Thyroid gland (tissue), 4 donors: ENCODE measurements at regions not wholly inside any gene's neighbourhood (a gene's known extent, or its start where the extent isn't known, plus 50 kb on each side); places are given as distances from the start of the nearest gene placed in this dataset.

Source experiments
- DNase-seq, 2 donors: peaks; one replicate each; pipeline ENCODE4 v3.0.0-alpha.2; 2019
- H3K27ac ChIP-seq, 3 donors: fragments of 200-600 bp; sonication (generic); 1 replicate in 2 of 3; 2 replicates in 1 of 3; pipeline ENCODE4 v1.5.1; 2016 to 2019; ENCODE audit warnings: mild to moderate bottlenecking in 1 of 3, moderate library complexity in 1 of 3
- H3K27me3 ChIP-seq: fragments of 200-600 bp; sonication (generic); one replicate; pipeline ENCODE4 v1.5.1; 2019
- H3K36me3 ChIP-seq, 2 donors: fragments of 200-600 bp; sonication (generic); one replicate each; pipeline ENCODE4 v1.5.1; 2016 to 2019
- H3K4me1 ChIP-seq, 2 donors: fragments of 200-600 bp; sonication (generic); one replicate each; pipeline ENCODE4 v1.5.1; 2017 to 2019
- H3K4me3 ChIP-seq, 3 donors: fragments of 200-600 bp; sonication (generic); replicated peaks in 1 of 3; 1 replicate in 2 of 3; 2 replicates in 1 of 3; pipeline ENCODE4 v1.5.1; 2016; ENCODE audit warnings: mild to moderate bottlenecking in 1 of 3
- H3K9me3 ChIP-seq: fragments of 200-600 bp; sonication (generic); one replicate; pipeline ENCODE4 v1.5.1; 2017
- CTCF ChIP-seq, 6 experiments: fragments of 200-600 bp in 3 of 6; fragments of 450-650 bp in 3 of 6; sonication (generic) in 3 of 6; IDR thresholded peaks; one replicate each; pipeline ENCODE4 v1.5.1; 2016 to 2019; ENCODE audit warnings: antibody characterized with exemption in 6 of 6, mild to moderate bottlenecking in 2 of 6, inconsistent platforms in 1 of 6, moderate library complexity in 1 of 6
- POLR2A ChIP-seq, 2 donors: fragments of 450-650 bp; IDR thresholded peaks; one replicate each; pipeline ENCODE4 v1.6.1; 2017; ENCODE audit warnings: antibody characterized with exemption in 2 of 2, mild to moderate bottlenecking in 2 of 2, moderate library complexity in 1 of 2
- WGBS, 2 donors: methylation state at CpG; one replicate each; pipeline ENCODE4 v1.1.5; 2017; 5-methylcytosine and 5-hydroxymethylcytosine counted together
- intact Hi-C: fragments of 100-400 bp; cut with DNase I; formaldehyde crosslinking; loops from one replicate; pipeline ENCODE4 v1.15.1; 2023

- WGBS, 2 donors: 78 to 85% methylated on average over 1 of the region's 1 CpG
- TF ChIP-seq CTCF (IDR thresholded peaks at IDR 0.05) (no peak), POLR2A (IDR thresholded peaks at IDR 0.05) (no peak)
- no peak for DNase-seq
These were observed 740.9 kb downstream of the ARAP2 start for GRCh38 chr4:35503435-35503834.

GRCh38 chr4:35506161-35506560, 738.2 kb downstream of the ARAP2 start:
- 86 to 97% methylated on average over 3 of the region's 3 CpGs for WGBS, 2 donors
- DNase-seq: no peak
- Histone ChIP-seq H3K27ac (no peak overlapping the region), H3K36me3 (no peaks in the 10 kb centered on the region), H3K9me3 (no peaks in the 10 kb centered on the region), H3K4me3 (no peak overlapping the region), H3K4me1 (no peaks in the 10 kb centered on the region), H3K27me3 (no peaks in the 10 kb centered on the region)
- TF ChIP-seq POLR2A (IDR thresholded peaks at IDR 0.05) (no peak), CTCF (IDR thresholded peaks at IDR 0.05) (no peak)
- intact Hi-C loops: no loop called here

More at GRCh38 chr4:35503435-35503834, 740.9 kb downstream of the ARAP2 start:
- Histone ChIP-seq H3K4me3 (no peak overlapping the region), H3K4me1 (no peaks in the 10 kb centered on the region), H3K36me3 (no peaks in the 10 kb centered on the region), H3K27ac (no peak overlapping the region), H3K9me3 (no peaks in the 10 kb centered on the region), H3K27me3 (no peaks in the 10 kb centered on the region)
- intact Hi-C loops: no loop called here

GRCh38 chr4:35511851-35512250, 732.5 kb downstream of the ARAP2 start:
- no peak overlapping the region for H3K4me3 ChIP-seq
- H3K4me1 ChIP-seq: no peaks in the 10 kb centered on the region
- DNase-seq: no peak
- no peak for TF ChIP-seq POLR2A (IDR thresholded peaks at IDR 0.05)
- no peak for TF ChIP-seq CTCF (IDR thresholded peaks at IDR 0.05)
- H3K36me3 ChIP-seq: no peaks in the 10 kb centered on the region
- WGBS, 2 donors: 86% methylated on average over 4 of the region's 4 CpGs
- no peak overlapping the region for H3K27ac ChIP-seq
- H3K9me3 ChIP-seq: no peaks in the 10 kb centered on the region
- intact Hi-C loops: no loop called here
- no peaks in the 10 kb centered on the region for H3K27me3 ChIP-seq

- WGBS, 2 donors: 74 to 89% methylated on average over 1 of the region's 1 CpG
- no peak overlapping the region for H3K4me3 ChIP-seq
- H3K9me3 ChIP-seq: no peaks in the 10 kb centered on the region
- no peaks in the 10 kb centered on the region for H3K4me1 ChIP-seq
- H3K36me3 ChIP-seq: no peaks in the 10 kb centered on the region
- intact Hi-C loops: no loop called here
- no peak overlapping the region for H3K27ac ChIP-seq
- TF ChIP-seq CTCF (IDR thresholded peaks at IDR 0.05) (no peak), POLR2A (IDR thresholded peaks at IDR 0.05) (no peak)
- H3K27me3 ChIP-seq: no peaks in the 10 kb centered on the region
- DNase-seq: no peak
These were observed 728.2 kb downstream of the ARAP2 start for GRCh38 chr4:35516102-35516501.

GRCh38 chr4:35520059-35520458, 724.3 kb downstream of the ARAP2 start:
- WGBS, 2 donors: 0 to 29% methylated on average over 1 of the region's 1 CpG
- Histone ChIP-seq H3K27ac (no peak overlapping the region), H3K4me1 (no peaks in the 10 kb centered on the region), H3K4me3 (no peak overlapping the region), H3K36me3 (no peaks in the 10 kb centered on the region), H3K27me3 (no peaks in the 10 kb centered on the region), H3K9me3 (no peaks in the 10 kb centered on the region)
- TF ChIP-seq POLR2A (IDR thresholded peaks at IDR 0.05) (no peak), CTCF (IDR thresholded peaks at IDR 0.05) (no peak)
- intact Hi-C loops: no loop called here
- no peak for DNase-seq
